ENCODE measurements at regions not wholly inside any gene's neighbourhood (a gene's known extent, or its start where the extent isn't known, plus 50 kb on each side); places are given as distances from the start of the nearest gene placed in this dataset.

GRCh38 chr4:4671774-4672349 is 130.0 kb upstream of the STX18 start:
- no peak for DNase-seq (ENCODE audit: low read depth, low spot score)
- no peak for TF ChIP-seq SUZ12 (IDR thresholded peaks at IDR 0.05; ENCODE audit: extremely low read depth, insufficient read depth, insufficient read length)
- TF ChIP-seq ZNF274 (IDR thresholded peaks at IDR 0.05; ENCODE audit: low read depth, low read length), result no peak
- TF ChIP-seq YY1 (IDR thresholded peaks at IDR 0.05; ENCODE audit: insufficient read depth, insufficient read length), result no peak
- no peak overlapping the region for H3K4me3 ChIP-seq (ENCODE audit: insufficient read length, low read depth)
- no peaks in the 10 kb centered on the region for H3K36me3 ChIP-seq (ENCODE audit: insufficient read depth, insufficient read length, low read length)
- no peaks in the 10 kb centered on the region for H3K27me3 ChIP-seq (ENCODE audit: insufficient read depth, insufficient read length)
- peaks cover 7% of the 10 kb centered on the region for H3K4me1 ChIP-seq (ENCODE audit: insufficient read depth, insufficient read length)
- H3K9me3 ChIP-seq (ENCODE audit: insufficient read depth, low read length), result no peaks in the 10 kb centered on the region
- no peak overlapping the region for H3K9ac ChIP-seq (ENCODE audit: insufficient read length, low read depth)

GRCh38 chr4:4670869-4671268 is 129.0 kb upstream of the STX18 start:
- H3K27me3 ChIP-seq (ENCODE audit: insufficient read depth, insufficient read length), result no peaks in the 10 kb centered on the region
- H3K4me1 ChIP-seq (ENCODE audit: insufficient read depth, insufficient read length), result peaks cover 12% of the 10 kb centered on the region
- TF ChIP-seq SUZ12 (IDR thresholded peaks at IDR 0.05; ENCODE audit: extremely low read depth, insufficient read depth, insufficient read length), result no peak
- no peak for TF ChIP-seq ZNF274 (IDR thresholded peaks at IDR 0.05; ENCODE audit: low read depth, low read length)
- TF ChIP-seq YY1 (IDR thresholded peaks at IDR 0.05; ENCODE audit: insufficient read depth, insufficient read length), result no peak
- no peaks in the 10 kb centered on the region for H3K9me3 ChIP-seq (ENCODE audit: insufficient read depth, low read length)
- DNase-seq (ENCODE audit: low read depth, low spot score), result no peak
- no peak overlapping the region for H3K4me3 ChIP-seq (ENCODE audit: insufficient read length, low read depth)
- no peaks in the 10 kb centered on the region for H3K36me3 ChIP-seq (ENCODE audit: insufficient read depth, insufficient read length, low read length)
- H3K9ac ChIP-seq (ENCODE audit: insufficient read length, low read depth), result no peak overlapping the region

- H3K4me3 ChIP-seq (ENCODE audit: insufficient read length, low read depth), result no peak overlapping the region
- DNase-seq (ENCODE audit: low read depth, low spot score), result no peak
- no peaks in the 10 kb centered on the region for H3K9me3 ChIP-seq (ENCODE audit: insufficient read depth, low read length)
- H3K27me3 ChIP-seq (ENCODE audit: insufficient read depth, insufficient read length), result no peaks in the 10 kb centered on the region
- peaks cover 16% of the 10 kb centered on the region for H3K4me1 ChIP-seq (ENCODE audit: insufficient read depth, insufficient read length)
- H3K36me3 ChIP-seq (ENCODE audit: insufficient read depth, insufficient read length, low read length), result no peaks in the 10 kb centered on the region
- TF ChIP-seq SUZ12 (IDR thresholded peaks at IDR 0.05; ENCODE audit: extremely low read depth, insufficient read depth, insufficient read length), result no peak
- no peak for TF ChIP-seq YY1 (IDR thresholded peaks at IDR 0.05; ENCODE audit: insufficient read depth, insufficient read length)
- no peak for TF ChIP-seq ZNF274 (IDR thresholded peaks at IDR 0.05; ENCODE audit: low read depth, low read length)
- peak overlapping the region; percentile 57 for H3K9ac ChIP-seq (ENCODE audit: insufficient read length, low read depth)
Observed at GRCh38 chr4:4668355-4669210, 126.7 kb upstream of the STX18 start.

- no peaks in the 10 kb centered on the region for H3K9me3 ChIP-seq (ENCODE audit: insufficient read depth, low read length)
- peak overlapping the region; percentile 45 for H3K9ac ChIP-seq (ENCODE audit: insufficient read length, low read depth)
- no peaks in the 10 kb centered on the region for H3K36me3 ChIP-seq (ENCODE audit: insufficient read depth, insufficient read length, low read length)
- TF ChIP-seq ZNF274 (IDR thresholded peaks at IDR 0.05; ENCODE audit: low read depth, low read length) (no peak), SUZ12 (IDR thresholded peaks at IDR 0.05; ENCODE audit: extremely low read depth, insufficient read depth, insufficient read length) (no peak), YY1 (IDR thresholded peaks at IDR 0.05; ENCODE audit: insufficient read depth, insufficient read length) (no peak)
- H3K4me1 ChIP-seq (ENCODE audit: insufficient read depth, insufficient read length), result peaks cover 16% of the 10 kb centered on the region
- no peaks in the 10 kb centered on the region for H3K27me3 ChIP-seq (ENCODE audit: insufficient read depth, insufficient read length)
- DNase-seq (ENCODE audit: low read depth, low spot score), result peak; percentile 48
- H3K4me3 ChIP-seq (ENCODE audit: insufficient read length, low read depth), result peak overlapping the region; percentile 16
Observed at GRCh38 chr4:4667622-4668081, 125.8 kb upstream of the STX18 start.

- no peaks in the 10 kb centered on the region for H3K9me3 ChIP-seq (ENCODE audit: insufficient read depth, low read length)
- no peaks in the 10 kb centered on the region for H3K36me3 ChIP-seq (ENCODE audit: insufficient read depth, insufficient read length, low read length)
- peak overlapping the region; percentile 16 for H3K4me3 ChIP-seq (ENCODE audit: insufficient read length, low read depth)
- H3K4me1 ChIP-seq (ENCODE audit: insufficient read depth, insufficient read length), result peaks cover 18% of the 10 kb centered on the region
- DNase-seq (ENCODE audit: low read depth, low spot score), result peak; percentile 48
- H3K9ac ChIP-seq (ENCODE audit: insufficient read length, low read depth), result no peak overlapping the region
- H3K27me3 ChIP-seq (ENCODE audit: insufficient read depth, insufficient read length), result no peaks in the 10 kb centered on the region
- TF ChIP-seq SUZ12 (IDR thresholded peaks at IDR 0.05; ENCODE audit: extremely low read depth, insufficient read depth, insufficient read length), result no peak
- TF ChIP-seq YY1 (IDR thresholded peaks at IDR 0.05; ENCODE audit: insufficient read depth, insufficient read length), result no peak
- no peak for TF ChIP-seq ZNF274 (IDR thresholded peaks at IDR 0.05; ENCODE audit: low read depth, low read length)
Observed at GRCh38 chr4:4666693-4667621, 125.1 kb upstream of the STX18 start.

GRCh38 chr4:4666187-4666586 is 124.3 kb upstream of the STX18 start:
- Histone ChIP-seq H3K4me1 (ENCODE audit: insufficient read depth, insufficient read length) (peaks cover 17% of the 10 kb centered on the region), H3K9me3 (ENCODE audit: insufficient read depth, low read length) (no peaks in the 10 kb centered on the region), H3K9ac (ENCODE audit: insufficient read length, low read depth) (no peak overlapping the region), H3K27me3 (ENCODE audit: insufficient read depth, insufficient read length) (no peaks in the 10 kb centered on the region), H3K36me3 (ENCODE audit: insufficient read depth, insufficient read length, low read length) (no peaks in the 10 kb centered on the region), H3K4me3 (ENCODE audit: insufficient read length, low read depth) (no peak overlapping the region)
- no peak for DNase-seq (ENCODE audit: low read depth, low spot score)
- TF ChIP-seq YY1 (IDR thresholded peaks at IDR 0.05; ENCODE audit: insufficient read depth, insufficient read length), result no peak
- no peak for TF ChIP-seq ZNF274 (IDR thresholded peaks at IDR 0.05; ENCODE audit: low read depth, low read length)
- TF ChIP-seq SUZ12 (IDR thresholded peaks at IDR 0.05; ENCODE audit: extremely low read depth, insufficient read depth, insufficient read length), result no peak
